Gastroesophageal sphincter (tissue), 4 donors: ENCODE measurements at regions not wholly inside any gene's neighbourhood (a gene's known extent, or its start where the extent isn't known, plus 50 kb on each side); places are given as distances from the start of the nearest gene placed in this dataset.

Source experiments
- ATAC-seq: fragments of 150-250 bp; one replicate; pipeline ENCODE4 v1.9.1; 2016; ENCODE audit warnings: mild to moderate bottlenecking, moderate library complexity
- H3K27ac ChIP-seq, 4 donors: fragments of 200-600 bp; sonication (generic) in 3 of 4; 1 replicate in 3 of 4; 2 replicates in 1 of 4; pipeline ENCODE4 v1.5.1; 2016 to 2019
- H3K27me3 ChIP-seq: fragments of 200-600 bp; sonication (generic); one replicate; pipeline ENCODE4 v1.5.1; 2019
- H3K36me3 ChIP-seq, 2 donors: fragments of 200-600 bp; sonication (generic); one replicate each; pipeline ENCODE4 v1.5.1; 2019; ENCODE audit warnings: control low read depth in 1 of 2
- H3K4me1 ChIP-seq, 3 donors: fragments of 200-600 bp; sonication (generic); 1 replicate in 2 of 3; 2 replicates in 1 of 3; pipeline ENCODE4 v1.5.1; 2016 to 2019; ENCODE audit warnings: control low read depth in 2 of 3
- H3K4me3 ChIP-seq, 2 donors: fragments of 200-600 bp; sonication (generic); one replicate each; pipeline ENCODE4 v1.5.1; 2019; ENCODE audit warnings: mild to moderate bottlenecking in 1 of 2, moderate library complexity in 1 of 2
- H3K9me3 ChIP-seq, 3 donors: fragments of 200-600 bp; sonication (generic); one replicate each; pipeline ENCODE4 v1.5.1; 2017 to 2019; ENCODE audit warnings: control low read depth in 2 of 3
- CTCF ChIP-seq, 4 experiments: fragments of 200-600 bp in 2 of 4; fragments of 450-650 bp in 2 of 4; sonication (generic) in 1 of 4; IDR thresholded peaks; one replicate each; pipeline ENCODE4 v1.5.1; 2017 to 2019; ENCODE audit warnings: antibody characterized with exemption in 4 of 4, mild to moderate bottlenecking in 2 of 4, moderate library complexity in 2 of 4
- EP300 ChIP-seq: sonication (generic); formaldehyde crosslinking; IDR thresholded peaks from one replicate; pipeline ENCODE4 v1.6.1; 2017; ENCODE audit warnings: antibody characterized with exemption, mild to moderate bottlenecking
- POLR2A ChIP-seq, 2 donors: fragments of 450-650 bp; IDR thresholded peaks; one replicate each; pipeline ENCODE4 v1.6.1; 2017; ENCODE audit warnings: antibody characterized with exemption in 2 of 2, mild to moderate bottlenecking in 2 of 2, moderate library complexity in 1 of 2
- POLR2AphosphoS5 ChIP-seq: sonication (generic); formaldehyde crosslinking; IDR thresholded peaks from one replicate; pipeline ENCODE4 v1.6.1; 2017; ENCODE audit warnings: antibody characterized with exemption
- WGBS, 2 donors: methylation state at CpG; one replicate each; pipeline ENCODE4 v1.1.5; 2018; ENCODE audit warnings: low coverage in 1 of 2; 5-methylcytosine and 5-hydroxymethylcytosine counted together

- Histone ChIP-seq H3K4me1 (peaks cover 0 to 27% (median 13%) of the 10 kb centered on the region in 3 donors), H3K9me3 (no peaks in the 10 kb centered on the region), H3K27me3 (no peaks in the 10 kb centered on the region), H3K4me3 (no peak overlapping the region), H3K36me3 (no peaks in the 10 kb centered on the region), H3K27ac (peak overlapping the region in 3 of 4 donors; percentile 76 to 80 (median 76))
- WGBS, 2 donors = 100% methylated on average over 2 of the region's 2 CpGs; no CpG with 5 or more reads in 1 of the 2 donors
- ATAC-seq = no peak
- TF ChIP-seq EP300 (no peak), POLR2AphosphoS5 (no peak), POLR2A (IDR thresholded peaks at IDR 0.05) (no peak), CTCF (IDR thresholded peaks at IDR 0.05) (no peak)
Measured at GRCh38 chrX:65602221-65602560, 65.3 kb upstream of the MSN start.

GRCh38 chrX:65601530-65602220 lies 65.8 kb upstream of the MSN start:
- Histone ChIP-seq H3K4me3 (no peak overlapping the region), H3K27ac (peak overlapping the region; percentile 56 to 80 (median 76)), H3K36me3 (no peaks in the 10 kb centered on the region), H3K4me1 (peaks cover 0 to 28% (median 13%) of the 10 kb centered on the region in 3 donors), H3K9me3 (no peaks in the 10 kb centered on the region), H3K27me3 (no peaks in the 10 kb centered on the region)
- WGBS, 2 donors = no CpG with 5 or more reads among the region's 3 CpGs
- no peak for TF ChIP-seq EP300
- peak in 2 of 4 experiments; percentile 32 to 33 for TF ChIP-seq CTCF (IDR thresholded peaks at IDR 0.05)
- TF ChIP-seq POLR2AphosphoS5 = peak; percentile 66
- peak; percentile 93 for ATAC-seq

GRCh38 chrX:65601126-65601525 lies 66.3 kb upstream of the MSN start:
- H3K4me3 ChIP-seq = no peak overlapping the region
- H3K9me3 ChIP-seq = no peaks in the 10 kb centered on the region
- TF ChIP-seq POLR2AphosphoS5 (no peak), EP300 (no peak), CTCF (IDR thresholded peaks at IDR 0.05) (no peak), POLR2A (IDR thresholded peaks at IDR 0.05) (no peak)
- ATAC-seq = peak; percentile 30
- peaks cover 0 to 34% (median 15%) of the 10 kb centered on the region in 3 donors for H3K4me1 ChIP-seq
- H3K27me3 ChIP-seq = no peaks in the 10 kb centered on the region
- WGBS, 2 donors = no CpG with 5 or more reads among the region's 3 CpGs
- H3K36me3 ChIP-seq = no peaks in the 10 kb centered on the region
- H3K27ac ChIP-seq = peak overlapping the region; percentile 7 to 80 (median 76)

GRCh38 chrX:65600106-65600505 lies 65.5 kb upstream of the LAS1L start:
- H3K36me3 ChIP-seq = no peaks in the 10 kb centered on the region
- H3K9me3 ChIP-seq = no peaks in the 10 kb centered on the region
- no peak for ATAC-seq
- 58% methylated on average over 3 of the region's 7 CpGs; no CpG with 5 or more reads in 1 of the 2 donors for WGBS, 2 donors
- no peaks in the 10 kb centered on the region for H3K27me3 ChIP-seq
- no peak overlapping the region for H3K27ac ChIP-seq
- peaks cover 0 to 40% (median 20%) of the 10 kb centered on the region in 3 donors for H3K4me1 ChIP-seq
- H3K4me3 ChIP-seq = no peak overlapping the region
- TF ChIP-seq POLR2A (IDR thresholded peaks at IDR 0.05) = no peak
- TF ChIP-seq POLR2AphosphoS5 = no peak
- TF ChIP-seq EP300 = no peak
- no peak for TF ChIP-seq CTCF (IDR thresholded peaks at IDR 0.05)

- no peak overlapping the region for H3K4me3 ChIP-seq
- H3K36me3 ChIP-seq = no peaks in the 10 kb centered on the region
- no peaks in the 10 kb centered on the region for H3K9me3 ChIP-seq
- no peaks in the 10 kb centered on the region for H3K27me3 ChIP-seq
- ATAC-seq = no peak
- peaks cover 0 to 40% (median 20%) of the 10 kb centered on the region in 3 donors for H3K4me1 ChIP-seq
- H3K27ac ChIP-seq = peak overlapping the region in 1 of 4 donors; percentile 20
- TF ChIP-seq POLR2A (IDR thresholded peaks at IDR 0.05) (no peak), CTCF (IDR thresholded peaks at IDR 0.05) (no peak), POLR2AphosphoS5 (no peak), EP300 (no peak)
- 50 to 62% methylated on average over 1 to 4 of the region's 8 CpGs for WGBS, 2 donors
Measured at GRCh38 chrX:65598559-65599147, 64.1 kb upstream of the LAS1L start.
